HepG2 (cell line): ENCODE measurements at regions not wholly inside any gene's neighbourhood (a gene's known extent, or its start where the extent isn't known, plus 50 kb on each side); places are given as distances from the start of the nearest gene placed in this dataset.

Experiments
- ATAC-seq: fragments of 200-7000 bp; cut with Tn5 transposase; 3 replicates; pipeline ENCODE4 v1.9.1; 2020; ENCODE audit warnings: mild to moderate bottlenecking, moderate library complexity
- BruUV-seq: library from RNA; stranded (reverse); fragments of 400-500 nt; replicated peaks from 2 replicates; lab custom pipeline; 2021; lab: Mats Ljungman, UMichigan
- CTCF ChIA-PET: fragments of 300-600 bp; formaldehyde crosslinking; extraction: SDS; loops from one replicate; lab custom pipeline; 2021; ENCODE audit warnings: low total read pairs, inconsistent platforms, low intra/inter-chr PET ratio; lab: Yijun Ruan, JAX
- POLR2A ChIA-PET: fragments of 350-600 bp; sonication (Branson Sonifier 250); formaldehyde crosslinking; loops from one replicate; lab custom pipeline; 2020; ENCODE audit warnings: antibody characterized with exemption, inconsistent platforms; lab: Yijun Ruan, JAX
- DNase-seq: peaks from one replicate; pipeline ENCODE4 v3.0.0-alpha.2; 2015; ENCODE audit warnings: low spot score
- FAIRE-seq: peaks from 3 replicates; lab custom pipeline; 2011; peaks lifted over from hg19 to GRCh38; lab: Jason Lieb, UNC
- H2AFZ ChIP-seq: one replicate; pipeline ENCODE4 v1.6.1; 2011; ENCODE audit warnings: low read length, inconsistent platforms
- H3K27ac ChIP-seq: fragments of 300-600 bp; 3 replicates; pipeline ENCODE4 v1.8.0; 2011; ENCODE audit warnings: mixed run types, mild to moderate bottlenecking, mixed read lengths, low read length, inconsistent platforms; ENCODE audit not compliant: insufficient read depth; ENCODE audit errors: extremely low read length
- H3K27me3 ChIP-seq, 2 experiments: fragments of 200-600 bp in 1 of 2; 2 replicates in 1 of 2; 3 replicates in 1 of 2; pipeline versions ENCODE4 v1.6.0 to v1.8.0; 2011; ENCODE audit warnings: low read length in 2 of 2, mild to moderate bottlenecking in 2 of 2, moderate library complexity in 2 of 2, inconsistent platforms in 1 of 2; ENCODE audit not compliant: insufficient read depth in 2 of 2, control insufficient read depth in 1 of 2
- H3K36me3 ChIP-seq, 2 experiments: fragments of 200-600 bp in 1 of 2; replicated peaks in 1 of 2; 2 replicates in 1 of 2; 3 replicates in 1 of 2; pipeline versions ENCODE4 v1.5.1 to v1.8.0; 2011; ENCODE audit warnings: low read length in 2 of 2, inconsistent platforms in 1 of 2; ENCODE audit not compliant: insufficient read depth in 2 of 2, control insufficient read depth in 1 of 2
- H3K4me1 ChIP-seq: 2 replicates; pipeline ENCODE4 v1.5.1; 2012; ENCODE audit warnings: low read length, inconsistent platforms; ENCODE audit not compliant: insufficient read depth
- H3K4me2 ChIP-seq: 2 replicates; pipeline ENCODE4 v1.6.0; 2011; ENCODE audit warnings: low read depth, low read length, inconsistent platforms
- H3K4me3 ChIP-seq, 3 experiments: fragments of 200-600 bp in 1 of 3; sonication (generic), shearing (Covaris generic) in 1 of 3; replicated peaks in 1 of 3; 2 replicates each; pipeline ENCODE4 v1.5.1; 2011 to 2016; ENCODE audit warnings: low read length in 3 of 3, inconsistent platforms in 2 of 3, low read depth in 2 of 3, mild to moderate bottlenecking in 2 of 3, control low read depth in 1 of 3, mixed read lengths in 1 of 3; ENCODE audit not compliant: insufficient read depth in 1 of 3
- H3K79me2 ChIP-seq: one replicate; pipeline ENCODE4 v1.6.1; 2011; ENCODE audit warnings: low read length, inconsistent platforms; ENCODE audit not compliant: insufficient read depth
- H3K9ac ChIP-seq: 2 replicates; pipeline ENCODE4 v1.6.0; 2011; ENCODE audit warnings: mild to moderate bottlenecking, low read depth, low read length, inconsistent platforms; ENCODE audit not compliant: insufficient read depth
- H3K9me3 ChIP-seq: 2 replicates; pipeline ENCODE4 v1.5.1; 2012; ENCODE audit warnings: mild to moderate bottlenecking, low read length
- H4K20me1 ChIP-seq: 2 replicates; pipeline ENCODE4 v1.6.0; 2011; ENCODE audit warnings: inconsistent platforms, mild to moderate bottlenecking, low read length, moderate library complexity; ENCODE audit not compliant: insufficient read depth
- PCBP2 ChIP-seq: fragments of 200-400 bp; formaldehyde crosslinking; optimal IDR thresholded peaks from 2 replicates; pipeline ENCODE3; 2018; ENCODE audit warnings: low read length, low read depth; ENCODE audit not compliant: poor library complexity, severe bottlenecking
- ZNF207 ChIP-seq: fragments of 450-650 bp; IDR thresholded peaks from 2 replicates; pipeline ENCODE4 v1.6.1; 2016; ENCODE audit warnings: antibody characterized with exemption, borderline replicate concordance
- ZSCAN30 ChIP-seq: sonication (generic); formaldehyde crosslinking; IDR thresholded peaks from 2 replicates; pipeline ENCODE4 v1.5.0; 2020; ENCODE audit warnings: mild to moderate bottlenecking, missing genetic modification reagents
- WGBS: methylation state at CpG from one replicate; pipeline ENCODE4 v1.1.6; 2017; ENCODE audit warnings: low lambda C conversion rate; 5-methylcytosine and 5-hydroxymethylcytosine counted together
- in situ Hi-C: cut with HindIII; loops from 2 replicates; pipeline ENCODE4 v1.10.0; 2017; ENCODE audit warnings: low pct_unique_long_range_greater_than_20kb; ENCODE audit not compliant: extremely low pct_ligation_motif_present
- intact Hi-C: fragments of 100-400 bp; cut with micrococcal nuclease; formaldehyde crosslinking; loops from one replicate; pipeline ENCODE4 v1.10.0; 2022; ENCODE audit not compliant: unreplicated experiment
- TF ChIP-seq, protein P1 (sequence below): sonication (generic); formaldehyde crosslinking; IDR thresholded peaks from 2 replicates; pipeline ENCODE4 v1.9.0; 2021; ENCODE audit warnings: mild to moderate bottlenecking, missing genetic modification reagents

GRCh38 chr13:90766386-90766902 lies 581.0 kb upstream of the MIR17HG start:
- ATAC-seq (no peak), DNase-seq (no peak), FAIRE-seq (no peak)
- 0% methylated on average over 1 of the region's 1 CpG for WGBS
- Histone ChIP-seq H4K20me1 (no peaks in the 10 kb centered on the region), H2AFZ (no peak overlapping the region), H3K79me2 (no peaks in the 10 kb centered on the region), H3K4me1 (no peaks in the 10 kb centered on the region), H3K4me2 (no peak overlapping the region), H3K27ac (no peak overlapping the region), H3K4me3 (no peak overlapping the region), H3K9ac (no peak overlapping the region), H3K9me3 (no peaks in the 10 kb centered on the region), H3K36me3 (no peaks in the 10 kb centered on the region), H3K27me3 (no peaks in the 10 kb centered on the region; a peak in 1 of 5 replicates)
- in situ Hi-C loops: no loop called here
- ChIA-PET POLR2A (no interaction called here), CTCF (no interaction called here)
- no peak for TF ChIP-seq PCBP2
- no peak for TF ChIP-seq ZNF207
- TF ChIP-seq, all 625 proteins: peak for 0
- intact Hi-C loops: no loop called here
- no TSS peak for BruUV-seq

DNA sequence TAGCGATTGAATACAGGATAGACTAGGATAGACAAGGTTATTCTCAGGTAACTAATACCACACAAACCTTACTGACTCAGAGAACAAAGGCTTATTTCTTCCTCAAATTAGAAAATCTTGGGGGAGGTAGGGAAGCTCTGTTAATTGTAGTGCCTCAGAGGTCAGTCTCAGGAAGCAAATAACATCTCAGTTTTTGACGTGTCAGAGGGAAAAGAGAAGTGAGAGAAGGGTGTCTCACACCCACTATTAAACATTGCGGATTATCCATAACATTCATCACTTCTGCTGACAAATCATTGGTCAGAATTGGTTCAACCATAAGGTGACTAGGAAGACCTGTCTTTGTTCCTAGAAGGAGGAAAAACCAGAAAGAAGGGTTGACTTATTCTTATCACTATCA lies 579.4 kb upstream of the MIR17HG start:
- in situ Hi-C loops: no loop called here
- CTCF ChIA-PET: no interaction called here
- H2AFZ ChIP-seq: no peak overlapping the region
- H3K27me3 ChIP-seq: no peaks in the 10 kb centered on the region; a peak in 1 of 5 replicates
- no peaks in the 10 kb centered on the region for H4K20me1 ChIP-seq
- H3K36me3 ChIP-seq: no peaks in the 10 kb centered on the region
- DNase-seq: no peak
- H3K27ac ChIP-seq: no peak overlapping the region
- TF ChIP-seq ZSCAN30 (CRISPR knock-in tag): no peak
- TF ChIP-seq, protein P1, sequence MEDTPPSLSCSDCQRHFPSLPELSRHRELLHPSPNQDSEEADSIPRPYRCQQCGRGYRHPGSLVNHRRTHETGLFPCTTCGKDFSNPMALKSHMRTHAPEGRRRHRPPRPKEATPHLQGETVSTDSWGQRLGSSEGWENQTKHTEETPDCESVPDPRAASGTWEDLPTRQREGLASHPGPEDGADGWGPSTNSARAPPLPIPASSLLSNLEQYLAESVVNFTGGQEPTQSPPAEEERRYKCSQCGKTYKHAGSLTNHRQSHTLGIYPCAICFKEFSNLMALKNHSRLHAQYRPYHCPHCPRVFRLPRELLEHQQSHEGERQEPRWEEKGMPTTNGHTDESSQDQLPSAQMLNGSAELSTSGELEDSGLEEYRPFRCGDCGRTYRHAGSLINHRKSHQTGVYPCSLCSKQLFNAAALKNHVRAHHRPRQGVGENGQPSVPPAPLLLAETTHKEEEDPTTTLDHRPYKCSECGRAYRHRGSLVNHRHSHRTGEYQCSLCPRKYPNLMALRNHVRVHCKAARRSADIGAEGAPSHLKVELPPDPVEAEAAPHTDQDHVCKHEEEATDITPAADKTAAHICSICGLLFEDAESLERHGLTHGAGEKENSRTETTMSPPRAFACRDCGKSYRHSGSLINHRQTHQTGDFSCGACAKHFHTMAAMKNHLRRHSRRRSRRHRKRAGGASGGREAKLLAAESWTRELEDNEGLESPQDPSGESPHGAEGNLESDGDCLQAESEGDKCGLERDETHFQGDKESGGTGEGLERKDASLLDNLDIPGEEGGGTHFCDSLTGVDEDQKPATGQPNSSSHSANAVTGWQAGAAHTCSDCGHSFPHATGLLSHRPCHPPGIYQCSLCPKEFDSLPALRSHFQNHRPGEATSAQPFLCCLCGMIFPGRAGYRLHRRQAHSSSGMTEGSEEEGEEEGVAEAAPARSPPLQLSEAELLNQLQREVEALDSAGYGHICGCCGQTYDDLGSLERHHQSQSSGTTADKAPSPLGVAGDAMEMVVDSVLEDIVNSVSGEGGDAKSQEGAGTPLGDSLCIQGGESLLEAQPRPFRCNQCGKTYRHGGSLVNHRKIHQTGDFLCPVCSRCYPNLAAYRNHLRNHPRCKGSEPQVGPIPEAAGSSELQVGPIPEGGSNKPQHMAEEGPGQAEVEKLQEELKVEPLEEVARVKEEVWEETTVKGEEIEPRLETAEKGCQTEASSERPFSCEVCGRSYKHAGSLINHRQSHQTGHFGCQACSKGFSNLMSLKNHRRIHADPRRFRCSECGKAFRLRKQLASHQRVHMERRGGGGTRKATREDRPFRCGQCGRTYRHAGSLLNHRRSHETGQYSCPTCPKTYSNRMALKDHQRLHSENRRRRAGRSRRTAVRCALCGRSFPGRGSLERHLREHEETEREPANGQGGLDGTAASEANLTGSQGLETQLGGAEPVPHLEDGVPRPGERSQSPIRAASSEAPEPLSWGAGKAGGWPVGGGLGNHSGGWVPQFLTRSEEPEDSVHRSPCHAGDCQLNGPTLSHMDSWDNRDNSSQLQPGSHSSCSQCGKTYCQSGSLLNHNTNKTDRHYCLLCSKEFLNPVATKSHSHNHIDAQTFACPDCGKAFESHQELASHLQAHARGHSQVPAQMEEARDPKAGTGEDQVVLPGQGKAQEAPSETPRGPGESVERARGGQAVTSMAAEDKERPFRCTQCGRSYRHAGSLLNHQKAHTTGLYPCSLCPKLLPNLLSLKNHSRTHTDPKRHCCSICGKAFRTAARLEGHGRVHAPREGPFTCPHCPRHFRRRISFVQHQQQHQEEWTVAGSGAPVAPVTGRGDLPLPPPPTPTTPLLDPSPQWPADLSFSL (CRISPR knock-in tag): no peak
- TF ChIP-seq, all 625 proteins: peak for 0
- 30% methylated on average over 3 of the region's 3 CpGs for WGBS
- POLR2A ChIA-PET: no interaction called here
- H3K4me2 ChIP-seq: no peak overlapping the region
- H3K4me3 ChIP-seq: no peak overlapping the region
- H3K79me2 ChIP-seq: no peaks in the 10 kb centered on the region
- ATAC-seq (no peak), FAIRE-seq (no peak)
- no peaks in the 10 kb centered on the region for H3K4me1 ChIP-seq
- BruUV-seq: no TSS peak
- H3K9ac ChIP-seq: no peak overlapping the region
- H3K9me3 ChIP-seq: no peaks in the 10 kb centered on the region
- intact Hi-C loops: no loop called here
